ENCODE measurements at regions not wholly inside any gene's neighbourhood (a gene's known extent, or its start where the extent isn't known, plus 50 kb on each side); places are given as distances from the start of the nearest gene placed in this dataset.

DNA sequence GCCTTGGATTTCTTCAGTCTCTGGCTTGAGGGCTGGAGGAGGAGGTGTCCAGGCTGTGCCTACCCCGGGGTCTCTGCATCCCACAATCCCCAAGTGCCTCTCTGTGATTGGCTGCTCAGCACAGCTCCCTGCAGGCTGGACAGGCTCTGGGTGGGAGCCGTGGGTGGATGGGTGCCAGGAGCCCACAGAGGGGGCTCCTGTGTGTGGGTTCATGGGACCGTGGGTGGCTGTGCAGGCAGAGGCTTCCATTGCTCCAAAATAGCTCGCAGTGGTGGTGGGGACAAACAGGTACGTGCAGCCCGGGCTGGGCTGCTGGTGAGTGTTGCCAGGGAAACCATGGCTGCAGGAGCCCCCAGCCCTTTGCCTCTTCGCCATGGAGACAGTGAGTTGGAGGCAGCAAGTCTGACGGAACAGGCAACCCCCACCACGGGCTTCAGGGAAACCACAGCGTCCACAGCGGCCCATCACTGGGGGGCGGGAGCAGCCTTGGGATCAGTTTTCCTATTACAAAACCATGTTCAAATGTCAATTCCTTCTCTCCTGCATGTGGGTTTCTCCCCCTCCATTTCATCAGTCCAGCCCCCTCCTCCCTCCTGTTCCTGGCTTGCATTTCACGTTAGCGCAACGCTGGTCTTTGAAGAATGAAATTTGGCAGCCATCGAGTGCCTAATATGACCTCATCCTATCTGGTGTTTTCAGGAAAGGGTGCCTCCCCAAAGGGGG, 155.2 kb downstream of the TRIM29 start:
- no peak for DNase-seq (ENCODE audit: low read depth)

DNA sequence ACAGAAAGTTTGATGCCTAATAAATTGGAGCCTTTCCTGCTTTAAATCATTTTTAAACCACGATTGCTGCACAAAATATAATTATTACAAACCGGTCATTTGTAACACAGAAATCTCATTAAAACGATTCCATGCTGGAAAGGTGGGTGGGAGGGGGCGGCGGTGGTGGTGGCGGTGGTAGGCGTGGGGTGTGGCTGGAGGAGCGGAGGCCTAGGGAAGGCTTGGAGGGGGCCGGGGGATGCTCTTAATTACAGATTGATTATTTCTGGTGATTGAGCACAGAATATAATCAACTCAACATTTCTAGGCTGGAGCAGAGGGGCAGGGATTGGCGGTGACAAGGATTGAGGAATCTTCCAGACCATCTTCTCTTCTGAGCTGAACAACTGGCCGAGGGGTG, 157.5 kb downstream of the TRIM29 start:
- DNase-seq (ENCODE audit: low read depth), result no peak

DNA sequence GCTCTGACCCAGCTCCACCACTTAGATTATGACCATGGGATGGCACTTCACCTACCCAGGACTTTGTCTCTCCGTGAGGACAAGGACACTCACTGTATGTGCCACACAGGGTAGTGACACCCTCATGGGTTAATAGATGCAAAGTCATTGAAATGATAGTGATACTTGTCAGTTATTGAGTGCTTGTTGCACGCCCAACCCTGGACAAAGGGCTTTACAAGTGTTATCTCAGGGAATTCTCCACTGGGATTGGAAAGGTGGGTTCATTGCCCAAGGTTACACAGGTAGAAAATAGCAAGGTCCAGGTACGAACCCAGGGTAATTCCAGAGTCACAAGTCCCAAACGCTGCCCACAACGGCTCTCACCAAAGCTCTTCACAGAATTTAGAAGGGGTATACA, 158.2 kb downstream of the TRIM29 start:
- DNase-seq (ENCODE audit: low read depth), result no peak

DNA sequence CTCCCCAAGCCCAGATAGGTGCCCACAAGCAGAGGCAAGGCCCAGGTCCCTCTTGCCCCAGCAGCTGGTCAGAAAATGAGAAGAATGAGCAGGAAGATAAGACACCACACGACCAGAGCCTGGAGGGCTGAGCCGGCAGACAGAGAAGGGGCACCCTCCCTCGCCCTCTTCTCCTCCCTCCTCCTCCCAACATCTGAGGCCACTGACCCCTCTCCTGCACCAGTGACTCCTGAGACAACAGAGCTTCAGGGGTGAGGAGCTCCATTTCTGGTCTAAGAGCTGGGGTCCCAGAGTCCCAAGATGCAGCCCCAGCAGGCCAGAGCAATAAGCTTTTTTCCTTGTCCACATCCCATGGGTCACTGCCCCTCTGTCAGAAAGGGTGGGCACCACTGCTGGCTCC, 159.2 kb downstream of the TRIM29 start:
- DNase-seq (ENCODE audit: low read depth), result no peak

DNA sequence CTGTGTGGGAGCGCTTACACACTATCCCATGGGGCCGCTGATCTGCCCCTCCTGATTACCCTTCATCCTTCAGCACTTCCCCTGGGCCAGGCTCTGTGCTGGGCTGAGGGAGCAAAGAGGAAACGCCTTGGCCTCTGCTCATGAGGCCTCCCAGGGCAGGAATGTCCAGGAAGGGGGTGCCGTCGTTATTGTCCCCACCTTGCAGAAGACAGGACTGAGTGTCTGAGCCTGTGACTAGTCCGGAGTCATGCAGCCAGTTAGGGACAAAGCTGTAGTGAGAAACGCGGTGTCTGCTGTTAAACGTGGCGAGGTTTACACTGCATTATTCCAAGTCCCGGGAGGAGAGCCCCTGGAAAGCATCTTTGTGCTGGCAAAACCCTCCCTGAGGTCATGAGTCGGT, 160.0 kb downstream of the TRIM29 start:
- DNase-seq (ENCODE audit: low read depth), result no peak

DNA sequence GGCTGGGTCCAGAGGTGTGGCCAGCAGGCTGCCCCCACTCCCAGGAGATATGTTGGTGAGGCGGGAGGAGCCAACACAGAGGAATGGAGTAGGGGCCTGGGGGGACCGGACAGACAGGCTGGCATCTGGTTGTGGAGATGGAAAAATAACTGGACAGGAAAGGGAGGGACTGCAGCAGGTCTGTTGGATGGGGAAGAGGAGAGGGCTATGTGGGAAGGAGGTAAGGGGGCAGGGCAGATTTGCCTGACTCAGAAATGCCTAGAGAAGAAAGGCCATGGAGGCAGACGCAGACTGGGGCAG, 160.4 kb downstream of the TRIM29 start:
- no peak for DNase-seq (ENCODE audit: low read depth)

DNA sequence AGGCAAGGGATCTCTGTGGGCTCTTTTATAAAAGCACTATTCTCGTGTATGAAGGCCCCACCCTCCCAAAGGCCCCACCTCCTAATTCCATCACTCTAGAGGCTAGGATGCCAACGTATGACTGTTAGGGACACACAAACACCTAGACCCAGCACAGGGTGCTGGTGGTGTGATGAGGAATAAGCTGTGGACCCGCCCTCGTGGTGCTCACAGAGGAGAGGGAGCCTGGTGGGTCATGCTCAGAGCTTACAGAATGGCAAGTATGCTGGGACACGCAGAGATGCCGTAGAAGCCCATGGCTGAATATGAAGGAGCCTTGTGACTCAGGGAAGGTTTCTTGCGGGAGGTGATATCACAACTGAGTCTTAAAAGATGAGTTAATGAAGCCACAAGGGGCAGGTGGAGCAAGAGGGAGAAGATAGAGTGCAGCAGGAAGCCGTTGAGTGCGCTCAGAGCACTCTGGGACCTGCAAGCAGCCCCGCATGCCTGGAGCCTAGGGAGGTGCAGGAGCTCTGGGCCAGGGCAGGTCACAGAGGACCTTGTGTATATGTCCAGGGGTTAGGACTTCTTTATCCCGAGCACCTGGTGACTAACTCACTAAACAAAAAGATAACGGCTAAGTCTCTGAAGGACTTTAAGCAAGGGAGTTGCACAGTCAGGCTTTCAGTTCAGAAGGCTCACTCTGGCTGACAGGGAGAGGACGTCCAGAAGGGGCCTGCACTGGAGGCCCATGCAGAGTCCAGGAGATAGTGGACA, 160.9 kb downstream of the TRIM29 start:
- DNase-seq (ENCODE audit: low read depth), result no peak

DNA sequence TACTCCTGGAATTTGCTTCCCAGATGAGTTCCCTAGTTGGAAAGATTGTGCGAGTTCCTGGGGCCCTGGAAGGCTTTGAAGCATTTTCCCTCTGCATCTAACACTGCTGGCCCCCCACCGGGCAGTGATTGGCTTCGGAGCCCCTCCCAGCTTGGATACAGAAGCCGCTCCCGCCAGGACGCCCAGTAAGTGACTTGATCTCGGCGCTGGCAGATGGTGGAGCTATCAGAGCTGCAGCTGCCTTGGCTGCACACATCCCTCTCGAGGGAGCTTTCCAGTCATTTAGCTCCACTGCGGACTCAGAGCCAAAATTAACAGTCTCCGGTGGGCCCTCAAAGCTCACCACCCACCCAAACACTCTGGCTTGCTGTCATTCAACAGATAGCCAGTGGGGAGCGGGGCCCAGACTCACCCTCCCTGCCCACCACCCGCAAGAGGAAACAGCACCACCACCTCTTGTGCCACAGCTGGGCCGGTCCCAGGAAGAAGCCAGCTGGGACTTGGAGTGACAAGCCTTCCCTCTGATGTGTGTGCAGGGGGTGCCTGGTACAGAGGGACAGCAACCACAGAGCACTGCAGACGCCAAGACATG, 162.3 kb downstream of the TRIM29 start:
- DNase-seq (ENCODE audit: low read depth), result no peak

DNA sequence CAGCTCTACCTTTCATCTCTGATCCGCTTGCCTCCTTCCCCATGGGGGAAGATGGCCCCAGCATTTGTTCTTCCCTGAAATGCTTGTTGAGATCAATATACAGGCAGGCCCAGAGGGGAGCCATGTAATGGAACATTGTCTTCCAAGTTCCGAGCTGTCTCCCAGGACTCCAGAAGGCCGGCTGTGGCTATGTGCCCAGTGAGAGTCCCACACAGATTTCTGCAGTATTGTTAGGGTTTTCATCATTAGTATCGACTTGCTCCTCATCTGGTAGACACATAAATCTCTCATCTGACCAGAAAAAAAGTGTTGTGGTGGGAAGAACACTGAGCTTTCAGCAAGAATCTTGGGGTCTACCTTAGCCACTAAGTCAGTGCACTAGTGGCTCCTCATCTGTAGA, 163.4 kb downstream of the TRIM29 start:
- DNase-seq (ENCODE audit: low read depth), result no peak

DNA sequence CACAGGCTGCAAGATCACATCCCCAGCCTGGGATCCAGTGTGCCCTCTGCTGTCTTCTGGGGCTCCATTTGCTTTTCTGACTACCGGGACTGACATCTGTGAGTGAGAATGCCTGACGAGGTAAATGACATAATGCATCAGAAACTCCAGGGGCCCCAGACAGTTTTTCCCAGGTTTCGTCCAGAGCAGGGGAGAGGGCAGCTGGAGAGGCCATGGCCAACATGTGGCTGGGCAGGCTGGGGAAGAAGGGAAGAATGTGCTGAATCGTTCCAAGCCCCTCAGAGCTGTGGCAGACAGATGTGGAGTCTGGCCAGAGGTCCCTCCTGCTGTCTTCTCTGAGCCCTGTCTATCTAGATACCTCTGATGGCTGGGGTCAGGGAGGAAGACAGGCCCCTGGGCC, 163.9 kb downstream of the TRIM29 start:
- no peak for DNase-seq (ENCODE audit: low read depth)

DNA sequence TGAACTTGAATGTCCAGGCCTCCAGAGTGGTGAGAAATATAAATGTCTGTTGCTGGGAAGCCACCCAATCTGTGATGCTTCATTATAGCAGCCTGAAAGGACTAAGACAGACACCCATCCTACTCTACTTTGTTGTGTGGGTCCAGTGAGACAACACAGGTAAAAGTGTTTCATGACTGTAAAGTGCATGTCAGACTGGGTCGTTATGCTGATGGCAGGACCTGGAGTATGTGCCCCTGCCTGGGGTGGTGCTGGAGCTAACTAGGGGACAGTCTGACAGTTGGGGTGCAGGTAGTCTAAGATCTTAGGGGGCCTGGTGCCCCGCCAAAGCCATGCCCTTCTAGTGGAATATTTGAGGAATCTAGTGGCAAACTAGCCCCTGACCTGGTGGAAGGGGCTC, 165.6 kb downstream of the TRIM29 start:
- no peak for DNase-seq (ENCODE audit: low read depth)

DNA sequence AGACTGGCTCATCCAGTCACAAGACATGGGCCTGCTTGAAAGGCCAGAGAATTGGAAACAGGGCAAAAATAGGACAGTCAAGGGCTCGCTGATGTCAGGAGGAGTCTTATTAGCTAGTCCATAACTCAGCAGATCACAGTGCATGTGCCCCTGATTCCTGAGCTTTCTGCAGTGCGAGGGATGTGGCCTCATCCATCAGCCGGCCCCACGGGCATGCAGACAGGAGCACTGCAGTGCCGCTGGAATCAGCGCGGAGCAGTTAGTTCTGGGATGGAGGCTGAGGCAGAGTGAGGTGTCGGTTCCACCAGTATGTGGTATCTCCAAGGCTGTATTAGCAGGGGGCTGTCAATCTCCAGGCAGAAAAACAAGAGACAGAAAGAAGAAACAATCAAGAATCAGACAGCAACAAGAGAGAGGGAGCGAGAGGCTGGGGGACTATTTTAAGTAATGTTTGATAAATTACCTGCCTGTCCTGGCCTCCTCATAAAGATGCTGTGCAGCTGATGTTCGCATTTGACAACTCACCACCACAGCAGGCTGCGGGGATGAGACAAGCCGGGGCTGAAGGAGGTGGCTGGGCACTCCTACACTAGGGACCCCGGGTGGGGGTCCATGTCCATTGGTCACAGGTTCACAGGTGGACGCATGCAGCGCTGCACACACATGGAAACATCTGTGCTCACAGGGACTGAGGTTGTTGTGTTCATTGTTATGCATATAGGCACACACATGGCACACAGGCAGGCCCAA, 167.2 kb downstream of the TRIM29 start:
- DNase-seq (ENCODE audit: low read depth), result no peak

DNA sequence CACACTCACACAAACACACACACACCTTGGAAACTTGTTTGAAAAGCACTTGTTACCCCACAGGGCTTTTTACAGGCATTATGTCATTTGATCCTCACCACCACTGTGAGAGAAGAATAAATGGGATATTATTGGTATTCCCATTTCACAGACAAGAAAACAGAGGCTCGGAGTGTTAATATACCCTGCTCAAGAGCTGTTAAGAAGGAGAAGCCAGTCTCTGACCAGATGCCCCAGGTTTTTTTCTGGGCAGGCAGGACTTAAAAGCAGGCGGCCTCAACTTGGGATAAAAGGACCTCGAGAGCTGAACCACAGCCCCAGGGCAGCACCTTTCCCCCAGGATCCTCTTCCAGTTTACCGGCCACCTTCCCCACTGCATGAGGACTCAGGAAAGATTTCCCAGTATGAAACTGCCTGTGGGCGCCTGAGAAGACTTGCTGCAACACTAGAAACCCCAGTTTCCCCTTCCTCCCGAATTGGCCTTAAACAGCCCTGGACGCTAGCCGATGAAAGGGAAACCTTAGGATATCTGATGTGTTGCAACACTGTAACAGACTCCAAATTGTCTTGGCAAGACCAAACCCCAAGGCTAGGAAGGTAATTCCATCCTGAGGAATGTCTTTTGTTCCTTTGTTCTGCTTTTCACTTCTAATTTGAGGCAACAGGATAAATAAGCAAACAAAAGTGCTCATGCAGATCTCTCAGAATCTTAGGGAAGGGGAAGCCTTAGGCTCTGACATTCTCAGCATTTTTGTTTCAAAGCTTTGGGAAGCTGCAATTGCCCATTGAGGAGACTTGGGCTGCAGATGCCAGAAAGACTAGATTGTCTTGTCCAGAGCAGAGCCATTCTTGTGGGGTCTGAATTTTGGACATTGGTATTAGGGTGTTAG, 173.5 kb downstream of the TRIM29 start:
- DNase-seq (ENCODE audit: low read depth), result no peak

DNA sequence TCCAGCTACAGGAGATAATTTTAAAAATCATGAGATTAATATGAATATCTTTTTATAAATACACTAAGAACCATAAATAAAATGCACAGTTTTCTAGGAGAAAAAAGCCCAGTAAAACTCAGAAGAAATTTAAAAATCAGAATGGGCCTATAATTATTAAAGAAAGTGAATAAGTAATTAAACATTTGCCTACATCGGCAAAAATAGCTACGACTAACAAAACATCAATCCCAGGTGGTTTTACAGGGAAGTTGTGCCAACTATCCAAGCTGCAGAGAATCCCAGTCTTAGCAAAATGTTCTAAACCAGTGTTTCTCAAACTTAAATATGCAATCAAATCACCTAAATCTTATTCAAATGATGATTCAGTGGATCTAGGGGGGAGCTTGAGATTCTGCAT, 180.0 kb downstream of the TRIM29 start:
- no peak for DNase-seq (ENCODE audit: low read depth)

DNA sequence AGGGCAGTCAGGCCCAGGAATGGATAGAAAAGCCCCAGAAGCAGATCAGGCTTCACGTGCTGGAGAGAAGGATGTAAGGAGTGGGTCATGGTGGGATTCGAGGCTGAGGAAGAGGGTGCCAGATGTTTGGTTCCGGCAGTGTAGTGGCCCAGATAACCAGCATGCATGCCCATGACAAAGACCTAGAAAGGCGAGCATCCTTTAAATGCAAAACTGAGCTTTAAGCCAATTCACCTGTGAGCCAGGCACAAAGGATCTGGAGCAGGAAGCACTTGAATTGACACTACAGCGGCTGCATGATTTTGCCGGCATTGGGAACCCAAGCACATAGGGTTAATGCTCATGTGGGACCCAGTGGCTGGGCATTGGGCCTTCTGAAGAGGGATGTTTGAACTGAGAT, 185.5 kb downstream of the TRIM29 start:
- DNase-seq (ENCODE audit: low read depth), result no peak

DNA sequence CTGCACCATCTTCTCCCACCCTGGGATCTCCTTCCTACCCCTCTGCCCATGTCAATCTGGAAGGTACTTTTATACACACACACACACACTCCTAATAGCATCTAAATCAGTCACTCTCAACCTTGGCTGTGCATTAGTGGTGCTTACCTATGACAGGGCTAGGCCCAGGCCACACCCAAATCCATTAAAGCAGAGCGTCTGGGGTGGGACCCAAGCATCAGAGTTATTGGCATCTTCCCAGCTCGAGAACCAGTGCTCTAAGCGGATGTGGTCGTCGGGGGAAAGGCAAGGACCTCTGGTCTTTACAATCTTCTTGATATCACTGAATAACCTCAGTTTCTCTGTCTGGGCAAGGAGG, 194.6 kb downstream of the TRIM29 start:
- no peak for DNase-seq (ENCODE audit: low read depth)

DNA sequence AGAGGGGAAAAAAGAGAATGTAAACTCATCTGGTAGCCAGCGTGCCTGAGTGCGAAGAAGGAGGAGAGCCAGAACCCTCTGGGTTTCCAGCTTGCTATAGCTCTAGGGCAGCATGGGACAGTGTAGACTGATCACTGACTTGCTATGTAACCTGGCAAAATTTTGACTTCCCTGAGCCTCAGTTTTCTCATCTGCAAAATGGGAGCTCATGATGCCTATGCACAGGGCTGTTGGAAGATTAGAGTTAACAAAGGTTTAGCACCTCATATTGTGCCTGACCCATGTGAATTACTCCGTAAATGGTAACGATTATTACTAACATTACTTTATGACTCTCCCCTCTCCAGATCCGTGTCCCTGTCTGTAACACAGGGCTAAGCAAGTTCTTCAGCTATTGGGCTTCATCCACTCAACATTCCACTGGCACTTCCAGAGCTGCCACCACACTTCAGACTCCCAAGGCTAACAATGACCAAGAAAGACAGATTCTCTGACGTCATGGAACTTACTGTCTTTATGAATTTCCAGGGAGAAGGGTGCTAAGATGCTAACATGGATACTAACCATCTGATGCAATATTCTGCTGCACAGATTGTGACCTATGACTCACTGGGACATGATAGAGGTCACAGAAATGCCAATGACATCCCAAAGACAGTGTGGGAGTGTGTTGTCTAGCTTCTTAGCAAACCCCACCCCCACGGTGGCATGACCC, 195.2 kb downstream of the TRIM29 start:
- no peak for DNase-seq (ENCODE audit: low read depth)

DNA sequence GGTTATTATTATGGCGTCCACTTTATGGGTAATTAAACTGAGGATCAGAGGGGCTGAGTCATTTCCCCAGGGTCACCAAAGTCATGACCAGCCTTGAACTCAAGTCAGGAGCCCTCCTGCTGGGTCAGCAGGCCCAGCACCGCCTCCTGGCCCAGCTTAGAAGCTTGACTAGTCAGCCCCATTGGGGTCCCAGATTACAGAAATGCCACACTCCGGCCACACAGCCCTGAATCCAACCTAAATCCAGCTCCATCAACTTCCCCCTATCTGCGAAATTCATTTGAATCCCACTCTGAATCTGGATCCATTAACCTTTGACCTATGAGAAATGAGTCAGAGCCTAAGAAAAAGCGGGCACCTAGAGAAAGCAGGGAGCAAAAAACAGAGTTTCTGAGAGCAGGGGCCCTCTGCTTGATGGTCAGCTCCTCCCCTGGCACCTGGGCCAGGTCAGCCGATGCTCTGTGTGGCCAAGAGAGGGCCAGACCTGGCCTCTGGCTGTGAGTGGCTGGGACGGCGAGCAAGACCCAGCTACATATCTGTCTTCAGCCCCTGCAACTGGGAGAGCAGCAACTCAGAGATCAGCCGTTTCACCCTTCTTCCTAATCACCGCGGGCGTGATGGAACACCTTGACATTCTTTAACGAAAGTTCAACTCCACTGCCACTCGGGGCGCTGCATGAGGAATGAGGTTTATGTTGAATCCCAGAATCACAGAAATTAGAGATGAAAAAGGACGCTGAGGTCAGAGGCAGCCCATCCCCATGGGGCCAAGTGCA, 196.1 kb downstream of the TRIM29 start:
- no peak for DNase-seq (ENCODE audit: low read depth)

DNA sequence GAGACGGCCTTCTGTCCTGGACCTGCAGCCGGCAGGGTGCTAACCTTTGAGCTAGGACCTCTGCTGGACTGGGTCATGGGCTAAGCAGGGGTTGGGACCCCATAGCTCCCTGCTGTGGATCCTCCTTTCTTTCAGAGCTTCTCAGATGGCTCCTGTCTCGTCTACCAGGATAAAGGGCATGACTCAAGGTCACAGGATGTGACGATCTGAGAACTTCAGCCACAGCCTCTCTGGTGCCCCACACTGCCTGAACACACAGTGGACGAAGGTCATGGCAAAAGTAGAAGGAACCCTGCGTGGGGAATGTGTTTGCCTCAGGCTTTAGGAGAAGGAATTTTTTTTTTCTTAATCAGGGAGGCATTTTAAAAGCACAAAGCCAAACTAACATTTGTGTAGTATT, 196.7 kb downstream of the TRIM29 start:
- no peak for DNase-seq (ENCODE audit: low read depth)

DNA sequence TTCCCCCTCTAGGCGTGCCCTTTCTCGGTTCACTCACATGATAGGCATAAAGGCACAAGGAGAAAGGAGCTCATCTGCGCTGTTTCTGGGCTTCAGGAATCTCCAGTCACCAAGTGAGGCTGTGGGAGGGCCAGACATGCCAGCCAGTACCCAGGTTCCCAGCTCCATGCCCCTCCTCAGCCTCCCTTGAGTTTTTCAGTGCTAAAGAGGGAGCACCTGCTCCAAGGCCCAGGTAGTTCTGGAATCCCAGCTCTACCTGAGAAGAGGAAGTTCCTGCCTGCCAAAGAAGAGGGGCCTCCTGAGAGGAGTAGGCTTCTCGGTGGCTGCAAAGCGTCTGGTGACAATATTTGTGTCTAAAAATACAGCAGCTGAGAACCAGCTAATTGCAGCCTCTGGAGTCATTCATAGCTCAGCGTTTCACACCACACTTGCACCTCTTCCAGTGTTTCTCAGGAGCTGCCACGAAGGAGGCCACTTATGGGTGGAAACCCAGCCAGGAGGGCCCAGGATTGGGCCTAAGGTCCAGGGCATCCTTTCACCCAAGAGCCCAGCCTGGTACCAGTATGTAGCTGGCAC, 197.4 kb downstream of the TRIM29 start:
- no peak for DNase-seq (ENCODE audit: low read depth)
